Activated T-cell treated with anti-CD3 and anti-CD28 coated beads, Interleukin-2, amount 50 U/mL, for 24 hours (primary cell): ENCODE measurements at regions not wholly inside any gene's neighbourhood (a gene's known extent, or its start where the extent isn't known, plus 50 kb on each side); places are given as distances from the start of the nearest gene placed in this dataset.

ENCODE experiments used
- DNase-seq: peaks from one replicate; pipeline ENCODE4 v3.0.0-alpha.2; 2020
- H3K27ac Mint-ChIP-seq: 2 replicates; pipeline ENCODE4 v1.8.0; 2020; ENCODE audit warnings: mild to moderate bottlenecking, mixed read lengths
- H3K27me3 Mint-ChIP-seq: 2 replicates; pipeline ENCODE4 v1.8.0; 2020; ENCODE audit warnings: mixed read lengths
- H3K36me3 Mint-ChIP-seq: 2 replicates; pipeline ENCODE4 v1.8.0; 2020; ENCODE audit warnings: low read depth, mixed read lengths
- H3K4me1 Mint-ChIP-seq: 2 replicates; pipeline ENCODE4 v1.8.0; 2020; ENCODE audit warnings: low read depth, mixed read lengths
- H3K4me3 Mint-ChIP-seq: 2 replicates; pipeline ENCODE4 v1.8.0; 2020; ENCODE audit warnings: mild to moderate bottlenecking, moderate library complexity, mixed read lengths
- H3K9me3 Mint-ChIP-seq: 2 replicates; pipeline ENCODE4 v1.8.0; 2020; ENCODE audit warnings: mixed read lengths

GRCh38 chr10:78721231-78721630, 347.5 kb upstream of the ZMIZ1 start:
- no peak overlapping the region for H3K27ac Mint-ChIP-seq
- peaks cover 46% of the 10 kb centered on the region for H3K27me3 Mint-ChIP-seq

GRCh38 chr10:78724846-78725245, 343.9 kb upstream of the ZMIZ1 start:
- DNase-seq = no peak
- Mint-ChIP-seq H3K36me3 (no peaks in the 10 kb centered on the region), H3K4me3 (no peak overlapping the region), H3K27me3 (peaks cover 40% of the 10 kb centered on the region), H3K27ac (no peak overlapping the region), H3K9me3 (no peaks in the 10 kb centered on the region), H3K4me1 (no peaks in the 10 kb centered on the region)

More at GRCh38 chr10:78721231-78721630, 347.5 kb upstream of the ZMIZ1 start:
- Mint-ChIP-seq H3K9me3 (no peaks in the 10 kb centered on the region), H3K4me1 (no peaks in the 10 kb centered on the region), H3K4me3 (no peak overlapping the region), H3K36me3 (no peaks in the 10 kb centered on the region)
- DNase-seq = no peak

- H3K27ac Mint-ChIP-seq = no peak overlapping the region
- no peaks in the 10 kb centered on the region for H3K4me1 Mint-ChIP-seq
- DNase-seq = no peak
- no peaks in the 10 kb centered on the region for H3K9me3 Mint-ChIP-seq
- no peak overlapping the region for H3K4me3 Mint-ChIP-seq
- H3K27me3 Mint-ChIP-seq = peaks cover 30% of the 10 kb centered on the region
- H3K36me3 Mint-ChIP-seq = no peaks in the 10 kb centered on the region
These were observed 342.6 kb upstream of the ZMIZ1 start for GRCh38 chr10:78726171-78726570.

- no peak for DNase-seq
- H3K36me3 Mint-ChIP-seq = no peaks in the 10 kb centered on the region
- H3K4me1 Mint-ChIP-seq = no peaks in the 10 kb centered on the region
- H3K27ac Mint-ChIP-seq = no peak overlapping the region
- no peaks in the 10 kb centered on the region for H3K9me3 Mint-ChIP-seq
- peaks cover 25% of the 10 kb centered on the region for H3K27me3 Mint-ChIP-seq
- no peak overlapping the region for H3K4me3 Mint-ChIP-seq
These were observed 341.5 kb upstream of the ZMIZ1 start for GRCh38 chr10:78727251-78727650.

- Mint-ChIP-seq H3K27me3 (peaks cover 23% of the 10 kb centered on the region), H3K4me3 (no peak overlapping the region), H3K4me1 (no peaks in the 10 kb centered on the region), H3K9me3 (no peaks in the 10 kb centered on the region), H3K27ac (no peak overlapping the region), H3K36me3 (no peaks in the 10 kb centered on the region)
- DNase-seq = no peak
These were observed 341.0 kb upstream of the ZMIZ1 start for GRCh38 chr10:78727728-78728127.

- H3K9me3 Mint-ChIP-seq = no peaks in the 10 kb centered on the region
- no peak overlapping the region for H3K4me3 Mint-ChIP-seq
- no peak overlapping the region for H3K27ac Mint-ChIP-seq
- no peak for DNase-seq
- H3K36me3 Mint-ChIP-seq = no peaks in the 10 kb centered on the region
- no peaks in the 10 kb centered on the region for H3K4me1 Mint-ChIP-seq
- H3K27me3 Mint-ChIP-seq = peaks cover 23% of the 10 kb centered on the region
These were observed 340.6 kb upstream of the ZMIZ1 start for GRCh38 chr10:78728176-78728575.

GRCh38 chr10:78729366-78729765, 339.4 kb upstream of the ZMIZ1 start:
- no peak for DNase-seq
- Mint-ChIP-seq H3K4me1 (no peaks in the 10 kb centered on the region), H3K27ac (no peak overlapping the region), H3K9me3 (no peaks in the 10 kb centered on the region), H3K27me3 (peaks cover 15% of the 10 kb centered on the region), H3K4me3 (no peak overlapping the region), H3K36me3 (no peaks in the 10 kb centered on the region)

- H3K27ac Mint-ChIP-seq = no peak overlapping the region
- no peaks in the 10 kb centered on the region for H3K9me3 Mint-ChIP-seq
- H3K27me3 Mint-ChIP-seq = peaks cover 13% of the 10 kb centered on the region
- H3K4me3 Mint-ChIP-seq = no peak overlapping the region
- no peak for DNase-seq
- H3K36me3 Mint-ChIP-seq = no peaks in the 10 kb centered on the region
- H3K4me1 Mint-ChIP-seq = no peaks in the 10 kb centered on the region
These were observed 339.0 kb upstream of the ZMIZ1 start for GRCh38 chr10:78729800-78730199.

- Mint-ChIP-seq H3K27me3 (peaks cover 17% of the 10 kb centered on the region), H3K9me3 (no peaks in the 10 kb centered on the region), H3K36me3 (no peaks in the 10 kb centered on the region), H3K4me1 (no peaks in the 10 kb centered on the region), H3K27ac (no peak overlapping the region), H3K4me3 (no peak overlapping the region)
- DNase-seq = no peak
These were observed 338.0 kb upstream of the ZMIZ1 start for GRCh38 chr10:78730754-78731153.

- peaks cover 17% of the 10 kb centered on the region for H3K27me3 Mint-ChIP-seq
These were observed 337.1 kb upstream of the ZMIZ1 start for GRCh38 chr10:78731675-78732074.

GRCh38 chr10:78732381-78732780, 336.4 kb upstream of the ZMIZ1 start:
- no peak overlapping the region for H3K4me3 Mint-ChIP-seq
- no peaks in the 10 kb centered on the region for H3K4me1 Mint-ChIP-seq
- no peak overlapping the region for H3K27ac Mint-ChIP-seq
- H3K9me3 Mint-ChIP-seq = no peaks in the 10 kb centered on the region
- no peaks in the 10 kb centered on the region for H3K36me3 Mint-ChIP-seq
- peaks cover 17% of the 10 kb centered on the region for H3K27me3 Mint-ChIP-seq
- DNase-seq = no peak

More at GRCh38 chr10:78731675-78732074, 337.1 kb upstream of the ZMIZ1 start:
- no peaks in the 10 kb centered on the region for H3K9me3 Mint-ChIP-seq
- no peaks in the 10 kb centered on the region for H3K36me3 Mint-ChIP-seq
- DNase-seq = no peak
- no peak overlapping the region for H3K27ac Mint-ChIP-seq
- H3K4me3 Mint-ChIP-seq = no peak overlapping the region
- no peaks in the 10 kb centered on the region for H3K4me1 Mint-ChIP-seq

GRCh38 chr10:78736926-78737630, 331.7 kb upstream of the ZMIZ1 start:
- Mint-ChIP-seq H3K36me3 (no peaks in the 10 kb centered on the region), H3K27ac (no peak overlapping the region), H3K9me3 (no peaks in the 10 kb centered on the region), H3K27me3 (peaks cover 13% of the 10 kb centered on the region), H3K4me1 (no peaks in the 10 kb centered on the region), H3K4me3 (no peak overlapping the region)
- DNase-seq = no peak

- Mint-ChIP-seq H3K27me3 (peaks cover 13% of the 10 kb centered on the region), H3K4me3 (no peak overlapping the region), H3K27ac (no peak overlapping the region), H3K4me1 (peaks cover 10% of the 10 kb centered on the region), H3K36me3 (no peaks in the 10 kb centered on the region), H3K9me3 (no peaks in the 10 kb centered on the region)
- DNase-seq = no peak
These were observed 330.6 kb upstream of the ZMIZ1 start for GRCh38 chr10:78737883-78738856.

- no peak for DNase-seq
- no peaks in the 10 kb centered on the region for H3K36me3 Mint-ChIP-seq
- no peaks in the 10 kb centered on the region for H3K9me3 Mint-ChIP-seq
- no peak overlapping the region for H3K27ac Mint-ChIP-seq
- peaks cover 14% of the 10 kb centered on the region for H3K4me1 Mint-ChIP-seq
- H3K27me3 Mint-ChIP-seq = peaks cover 13% of the 10 kb centered on the region
- no peak overlapping the region for H3K4me3 Mint-ChIP-seq
These were observed 329.9 kb upstream of the ZMIZ1 start for GRCh38 chr10:78738861-78739260.
